Caco-2 (cell line): ENCODE measurements at regions not wholly inside any gene's neighbourhood (a gene's known extent, or its start where the extent isn't known, plus 50 kb on each side); places are given as distances from the start of the nearest gene placed in this dataset.

Experiments
- BruUV-seq: library from RNA; stranded (reverse); fragments of 400-500 nt; replicated peaks from 2 replicates; lab custom pipeline; 2021; lab: Mats Ljungman, UMichigan
- CTCF ChIA-PET: fragments of 300-600 bp; sonication (Branson Sonifier 250); formaldehyde crosslinking; loops from one replicate; lab custom pipeline; 2022; ENCODE audit warnings: antibody characterized with exemption; lab: Charles Lee
- POLR2A ChIA-PET: fragments of 300-600 bp; sonication (Branson Sonifier 250); formaldehyde crosslinking; loops from one replicate; lab custom pipeline; 2022; ENCODE audit warnings: antibody characterized with exemption; lab: Charles Lee
- DNase-seq, 2 experiments: peaks; one replicate each; pipeline versions ENCODE4 v3.0.0 to v3.0.0-alpha.2; 2020 to 2022
- H3K27me3 ChIP-seq: replicated peaks from 2 replicates; pipeline ENCODE4 v1.6.0; 2011; ENCODE audit warnings: low read length; ENCODE audit not compliant: control insufficient read depth, insufficient read depth
- H3K36me3 ChIP-seq: 2 replicates; pipeline ENCODE4 v1.5.1; 2011; ENCODE audit warnings: low read length; ENCODE audit not compliant: control insufficient read depth, insufficient read depth
- H3K4me1 ChIP-seq: fragments of 250-450 bp; sonication (Bioruptor Pico); 2 replicates; pipeline ENCODE4 v1.5.1; 2020; ENCODE audit warnings: mild to moderate bottlenecking
- H3K4me3 ChIP-seq: 2 replicates; pipeline ENCODE4 v1.5.1; 2011; ENCODE audit warnings: low read depth, mild to moderate bottlenecking, control low read depth, low read length
- H3K9me3 ChIP-seq: fragments of 250-450 bp; sonication (Bioruptor Pico); 2 replicates; pipeline ENCODE4 v1.5.1; 2020; ENCODE audit warnings: mild to moderate bottlenecking, moderate library complexity
- H3K27ac Mint-ChIP-seq: one replicate; pipeline ENCODE4 v1.8.0; 2022; ENCODE audit warnings: mixed read lengths; ENCODE audit not compliant: unreplicated experiment
- H3K27me3 Mint-ChIP-seq: one replicate; pipeline ENCODE4 v1.8.0; 2022; ENCODE audit warnings: mixed read lengths; ENCODE audit not compliant: insufficient read depth, unreplicated experiment
- H3K36me3 Mint-ChIP-seq: one replicate; pipeline ENCODE4 v1.8.0; 2022; ENCODE audit warnings: mild to moderate bottlenecking, mixed read lengths; ENCODE audit not compliant: insufficient read depth, unreplicated experiment
- H3K4me1 Mint-ChIP-seq: one replicate; pipeline ENCODE4 v1.8.0; 2022; ENCODE audit warnings: low read depth, mixed read lengths; ENCODE audit not compliant: unreplicated experiment
- H3K4me3 Mint-ChIP-seq: one replicate; pipeline ENCODE4 v1.8.0; 2022; ENCODE audit warnings: mild to moderate bottlenecking, moderate library complexity, mixed read lengths; ENCODE audit not compliant: unreplicated experiment
- H3K9me3 Mint-ChIP-seq: one replicate; pipeline ENCODE4 v1.8.0; 2022; ENCODE audit warnings: mixed read lengths; ENCODE audit not compliant: unreplicated experiment
- CTCF ChIP-seq, 2 experiments: fragments of 200-600 bp in 1 of 2; IDR thresholded peaks; 1 replicate in 1 of 2; 2 replicates in 1 of 2; pipeline versions ENCODE4 v1.5.1 to v1.8.0; 2011 to 2022; ENCODE audit warnings: antibody characterized with exemption in 1 of 2, control low read depth in 1 of 2, inconsistent platforms in 1 of 2, low read depth in 1 of 2, low read length in 1 of 2, mild to moderate bottlenecking in 1 of 2, moderate library complexity in 1 of 2; ENCODE audit not compliant: insufficient read depth in 1 of 2, severe bottlenecking in 1 of 2, unreplicated experiment in 1 of 2
- intact Hi-C: fragments of 100-400 bp; cut with micrococcal nuclease; formaldehyde crosslinking; loops from one replicate; pipeline ENCODE4 v1.10.0; 2022; ENCODE audit not compliant: unreplicated experiment

GRCh38 chr2:226655871-226656270 is 143.7 kb downstream of the IRS1 start:
- no peak overlapping the region for H3K4me3 Mint-ChIP-seq
- H3K4me1 Mint-ChIP-seq: no peaks in the 10 kb centered on the region

GRCh38 chr2:226652983-226653765 is 146.4 kb downstream of the IRS1 start:
- Mint-ChIP-seq H3K4me1 (no peaks in the 10 kb centered on the region), H3K9me3 (no peaks in the 10 kb centered on the region), H3K36me3 (no peaks in the 10 kb centered on the region), H3K27ac (no peak overlapping the region), H3K4me3 (no peak overlapping the region), H3K27me3 (no peaks in the 10 kb centered on the region)
- H3K4me1 ChIP-seq: no peaks in the 10 kb centered on the region
- TF ChIP-seq CTCF (IDR thresholded peaks at IDR 0.05; ENCODE audit: insufficient read depth in 1 of 2, low read depth in 1 of 2, low read length in 1 of 2, severe bottlenecking in 1 of 2, unreplicated experiment in 1 of 2): no peak
- H3K9me3 ChIP-seq: no peaks in the 10 kb centered on the region
- intact Hi-C loops: no loop called here
- no peak overlapping the region for H3K4me3 ChIP-seq
- no peaks in the 10 kb centered on the region for H3K27me3 ChIP-seq
- ChIA-PET CTCF (no interaction called here), POLR2A (no interaction called here)
- DNase-seq: no peak
- BruUV-seq: no TSS peak
- no peaks in the 10 kb centered on the region for H3K36me3 ChIP-seq

More at GRCh38 chr2:226655871-226656270, 143.7 kb downstream of the IRS1 start:
- CTCF ChIA-PET: no interaction called here
- BruUV-seq: no TSS peak
- Histone ChIP-seq H3K9me3 (no peaks in the 10 kb centered on the region), H3K4me1 (no peaks in the 10 kb centered on the region), H3K36me3 (no peaks in the 10 kb centered on the region), H3K27me3 (no peaks in the 10 kb centered on the region), H3K4me3 (no peak overlapping the region)
- no peaks in the 10 kb centered on the region for H3K9me3 Mint-ChIP-seq
- TF ChIP-seq CTCF (IDR thresholded peaks at IDR 0.05; ENCODE audit: insufficient read depth in 1 of 2, low read depth in 1 of 2, low read length in 1 of 2, severe bottlenecking in 1 of 2, unreplicated experiment in 1 of 2): no peak
- no peaks in the 10 kb centered on the region for H3K36me3 Mint-ChIP-seq
- H3K27ac Mint-ChIP-seq: no peak overlapping the region
- POLR2A ChIA-PET: no interaction called here
- no peaks in the 10 kb centered on the region for H3K27me3 Mint-ChIP-seq
- DNase-seq: no peak
- intact Hi-C loops: no loop called here

GRCh38 chr2:226652369-226652768 is 147.3 kb downstream of the IRS1 start:
- POLR2A ChIA-PET: no interaction called here
- TF ChIP-seq CTCF (IDR thresholded peaks at IDR 0.05; ENCODE audit: insufficient read depth in 1 of 2, low read depth in 1 of 2, low read length in 1 of 2, severe bottlenecking in 1 of 2, unreplicated experiment in 1 of 2): no peak
- no peak for DNase-seq
- H3K9me3 ChIP-seq: no peaks in the 10 kb centered on the region
- no peak overlapping the region for H3K4me3 ChIP-seq
- Mint-ChIP-seq H3K27ac (no peak overlapping the region), H3K4me1 (no peaks in the 10 kb centered on the region), H3K36me3 (no peaks in the 10 kb centered on the region), H3K27me3 (no peaks in the 10 kb centered on the region), H3K9me3 (no peaks in the 10 kb centered on the region), H3K4me3 (no peak overlapping the region)
- intact Hi-C loops: no loop called here
- H3K4me1 ChIP-seq: no peaks in the 10 kb centered on the region
- no TSS peak for BruUV-seq
- H3K36me3 ChIP-seq: no peaks in the 10 kb centered on the region
- no peaks in the 10 kb centered on the region for H3K27me3 ChIP-seq
- CTCF ChIA-PET: no interaction called here
